ENCODE measurements at regions not wholly inside any gene's neighbourhood (a gene's known extent, or its start where the extent isn't known, plus 50 kb on each side); places are given as distances from the start of the nearest gene placed in this dataset.
A peak's percentile ranks its signal among the peaks of the same experiment; 100 is the strongest.

- TF ChIP-seq CTCF (IDR thresholded peaks at IDR 0.05 in 2 of 3, conservative IDR thresholded peaks at IDR 0.05 in 1 of 3; ENCODE audit: insufficient read depth in 2 of 3, low read depth in 1 of 3, low read length in 3 of 3) (peak; percentile 80 to 92 (median 88)), NFIC (IDR thresholded peaks at IDR 0.05) (no peak), ZNF239 (CRISPR knock-in tag; IDR thresholded peaks at IDR 0.05) (no peak), TFAP4 (CRISPR knock-in tag; IDR thresholded peaks at IDR 0.05; ENCODE audit: borderline replicate concordance) (peak; percentile 53; the same call in 1 of the 2 replicates), PHF20 (IDR thresholded peaks at IDR 0.05; ENCODE audit: partially characterized antibody) (no peak), USF1 (CRISPR knock-in tag; IDR thresholded peaks at IDR 0.05) (peak; percentile 50), ZBTB33 (CRISPR knock-in tag; IDR thresholded peaks at IDR 0.05) (peak; percentile 76), ZNF655 (CRISPR knock-in tag; IDR thresholded peaks at IDR 0.05) (no peak), NR2C2 (CRISPR knock-in tag; IDR thresholded peaks at IDR 0.05) (no peak), NR2C2 (tag; IDR thresholded peaks at IDR 0.05) (no peak), PML (IDR thresholded peaks at IDR 0.05; ENCODE audit: low read length) (no peak), ZNF57 (CRISPR knock-in tag; IDR thresholded peaks at IDR 0.05) (no peak), JUN (IDR thresholded peaks at IDR 0.05; ENCODE audit: borderline replicate concordance, low read depth, low read length) (0 out of 2 replicates have a peak, but pooled peaks have one; percentile 20), JUN (CRISPR knock-in tag; IDR thresholded peaks at IDR 0.05; ENCODE audit: borderline replicate concordance) (no peak), RBFOX2 (IDR thresholded peaks at IDR 0.05; ENCODE audit: low read depth, low read length) (peak; percentile 56), MNT (conservative IDR thresholded peaks at IDR 0.05) (peak; percentile 22 to 49; a peak in 2 of 4 replicates), RAD21 (CRISPR knock-in tag; conservative IDR thresholded peaks at IDR 0.05 in 1 of 2, IDR thresholded peaks at IDR 0.05 in 1 of 2) (peak; percentile 80 to 87)
Observed at GRCh38 chr6:6724539-6725467, 136.3 kb downstream of the LY86 start (continued).

Measured in K562 (cell line).